GM12865 (cell line): ENCODE measurements at regions not wholly inside any gene's neighbourhood (a gene's known extent, or its start where the extent isn't known, plus 50 kb on each side); places are given as distances from the start of the nearest gene placed in this dataset.
A peak's percentile ranks its signal among the peaks of the same experiment; 100 is the strongest.

Experiments
- DNase-seq: peaks from one replicate; pipeline ENCODE4 v3.0.0; 2010; ENCODE audit warnings: low read depth
- H3K4me3 ChIP-seq: 2 replicates; pipeline ENCODE4 v1.5.1; 2011; ENCODE audit warnings: mild to moderate bottlenecking, low read depth, low read length, control low read depth
- TF ChIP-seq, protein P1 (sequence below): IDR thresholded peaks from 2 replicates; pipeline ENCODE4 v1.5.1; 2011; ENCODE audit warnings: low read length, control low read depth, low read depth, inconsistent platforms; ENCODE audit not compliant: insufficient read depth; ENCODE audit errors: missing control alignments

DNA sequence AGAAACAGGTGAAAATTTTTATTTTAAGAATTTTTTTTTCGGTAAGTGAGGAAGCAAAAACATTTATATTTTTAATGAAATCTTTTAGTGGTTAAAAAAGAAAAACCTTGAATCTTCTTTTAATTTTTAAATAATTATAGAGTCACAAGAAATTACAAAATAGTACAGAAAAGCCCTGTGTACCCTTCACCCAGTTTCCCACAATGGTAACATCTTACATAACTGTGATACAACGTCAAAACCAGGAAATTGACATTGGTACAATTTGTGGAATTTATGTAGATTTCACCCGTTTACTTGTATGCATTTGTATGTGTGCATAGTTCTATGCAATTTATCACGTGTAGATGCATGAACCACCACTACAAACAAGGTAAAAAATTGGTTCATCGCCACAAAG is 285.9 kb downstream of the MTX2 start:
- no peak overlapping the region for H3K4me3 ChIP-seq
- no peak for DNase-seq
- TF ChIP-seq, protein P1, sequence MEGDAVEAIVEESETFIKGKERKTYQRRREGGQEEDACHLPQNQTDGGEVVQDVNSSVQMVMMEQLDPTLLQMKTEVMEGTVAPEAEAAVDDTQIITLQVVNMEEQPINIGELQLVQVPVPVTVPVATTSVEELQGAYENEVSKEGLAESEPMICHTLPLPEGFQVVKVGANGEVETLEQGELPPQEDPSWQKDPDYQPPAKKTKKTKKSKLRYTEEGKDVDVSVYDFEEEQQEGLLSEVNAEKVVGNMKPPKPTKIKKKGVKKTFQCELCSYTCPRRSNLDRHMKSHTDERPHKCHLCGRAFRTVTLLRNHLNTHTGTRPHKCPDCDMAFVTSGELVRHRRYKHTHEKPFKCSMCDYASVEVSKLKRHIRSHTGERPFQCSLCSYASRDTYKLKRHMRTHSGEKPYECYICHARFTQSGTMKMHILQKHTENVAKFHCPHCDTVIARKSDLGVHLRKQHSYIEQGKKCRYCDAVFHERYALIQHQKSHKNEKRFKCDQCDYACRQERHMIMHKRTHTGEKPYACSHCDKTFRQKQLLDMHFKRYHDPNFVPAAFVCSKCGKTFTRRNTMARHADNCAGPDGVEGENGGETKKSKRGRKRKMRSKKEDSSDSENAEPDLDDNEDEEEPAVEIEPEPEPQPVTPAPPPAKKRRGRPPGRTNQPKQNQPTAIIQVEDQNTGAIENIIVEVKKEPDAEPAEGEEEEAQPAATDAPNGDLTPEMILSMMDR = no peak

DNA sequence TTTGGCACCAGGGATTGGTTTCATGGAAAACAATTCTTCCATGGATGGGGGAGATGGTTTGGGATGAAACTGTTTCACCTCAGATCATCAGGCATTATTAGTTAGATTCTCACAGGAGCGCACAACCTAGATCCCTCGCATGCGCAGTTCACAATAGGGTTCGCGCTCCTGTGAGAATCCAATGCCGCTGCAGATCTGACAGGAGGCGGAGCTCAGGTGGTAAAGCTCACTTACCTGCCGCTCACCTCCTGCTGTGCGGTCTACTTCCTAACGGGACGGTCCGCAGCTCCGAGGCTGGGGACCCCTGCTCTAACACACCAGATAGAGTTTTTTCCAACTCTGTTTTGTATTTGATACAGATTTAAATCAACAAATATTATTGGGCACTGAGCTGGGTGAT is 286.5 kb downstream of the MTX2 start:
- DNase-seq = no peak
- H3K4me3 ChIP-seq = no peak overlapping the region
- TF ChIP-seq, protein P1 = no peak

DNA sequence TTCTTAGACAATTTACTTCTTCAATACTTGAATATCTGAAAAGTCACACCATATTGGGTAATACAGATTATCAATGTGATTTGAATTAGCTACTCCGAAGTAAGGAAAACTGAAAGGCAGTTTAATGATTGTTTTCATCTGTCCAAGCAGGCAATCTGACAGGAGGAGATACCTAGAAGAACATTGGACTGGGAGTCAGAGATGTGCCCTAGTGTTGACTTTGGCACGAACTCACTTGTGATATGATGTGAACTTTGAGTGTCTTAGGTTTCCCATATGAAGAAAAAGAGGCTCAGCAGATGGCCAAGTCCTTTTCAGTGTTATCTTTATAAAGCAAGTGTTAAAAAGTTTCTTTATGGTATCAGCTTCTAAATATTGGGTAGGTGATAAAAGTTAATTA is 287.1 kb downstream of the MTX2 start:
- DNase-seq = no peak
- H3K4me3 ChIP-seq = no peak overlapping the region
- TF ChIP-seq, protein P1 = no peak

DNA sequence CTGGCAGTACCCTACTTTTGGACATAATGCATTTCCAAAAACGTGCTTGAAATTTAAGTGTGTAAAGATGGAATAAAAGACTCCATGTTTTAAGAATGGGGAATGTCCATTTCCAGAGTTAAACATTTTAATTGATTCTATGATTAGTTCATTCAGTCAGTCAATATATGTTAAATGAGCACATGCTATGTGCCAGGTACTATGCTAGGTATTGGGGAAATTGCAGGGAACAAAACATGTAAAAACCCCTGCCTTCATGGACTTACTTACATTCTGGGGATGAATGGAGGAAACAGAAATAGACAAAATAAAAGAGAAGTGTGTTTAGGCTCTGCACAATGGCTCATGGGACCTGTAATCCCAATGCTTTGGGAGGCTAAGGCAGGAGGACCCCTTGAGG is 288.6 kb downstream of the MTX2 start:
- TF ChIP-seq, protein P1 = no peak
- no peak overlapping the region for H3K4me3 ChIP-seq
- DNase-seq = no peak

DNA sequence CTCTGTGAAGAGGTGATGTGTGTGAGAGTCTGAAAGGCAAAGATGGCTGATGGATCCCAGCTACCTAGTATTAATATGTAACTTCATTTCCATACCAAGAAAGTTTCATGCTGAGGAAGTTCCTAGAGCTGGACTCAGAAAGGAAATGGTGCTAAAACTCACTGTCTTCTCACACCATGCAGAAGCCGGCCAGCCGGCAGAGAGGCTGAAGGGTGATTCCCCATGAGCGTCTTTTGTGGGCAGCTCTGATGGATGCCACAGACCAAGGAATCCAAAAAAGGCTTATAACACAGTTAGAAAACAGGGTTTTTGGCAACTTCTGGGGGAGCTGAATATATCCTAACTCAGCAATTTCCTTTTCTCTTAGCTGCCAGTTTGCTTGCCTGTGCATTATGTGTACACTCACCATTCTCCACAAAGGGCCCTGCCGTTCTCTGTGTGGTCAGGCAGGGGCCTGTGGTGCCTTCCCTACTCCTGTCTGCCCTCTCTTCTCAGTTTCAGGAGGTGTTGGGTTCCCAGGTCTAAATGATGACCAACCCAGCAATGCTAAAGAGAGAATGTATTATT is 289.4 kb downstream of the MTX2 start:
- TF ChIP-seq, protein P1 = no peak
- no peak overlapping the region for H3K4me3 ChIP-seq
- peak; percentile 36 for DNase-seq

DNA sequence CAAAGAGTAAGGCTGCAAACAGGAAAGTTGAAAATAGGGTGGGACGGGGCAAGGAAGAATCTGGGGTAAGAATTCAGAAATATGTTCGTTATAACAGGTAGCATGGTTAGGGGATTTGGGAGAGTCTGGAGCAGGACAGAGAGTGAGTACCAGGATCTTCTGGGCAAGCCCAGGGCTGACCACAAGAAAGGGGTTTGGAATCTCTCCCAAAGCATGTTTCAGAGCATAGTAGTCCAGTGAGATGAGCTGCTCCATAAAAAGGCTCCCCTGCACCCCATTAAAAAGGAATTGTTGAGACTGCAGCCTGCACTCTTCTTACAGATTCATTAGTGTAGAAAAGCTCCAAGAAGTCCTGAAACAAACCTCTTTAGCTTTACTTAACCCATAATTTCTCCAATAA is 291.1 kb downstream of the MTX2 start:
- TF ChIP-seq, protein P1 = no peak
- no peak overlapping the region for H3K4me3 ChIP-seq
- DNase-seq = no peak

DNA sequence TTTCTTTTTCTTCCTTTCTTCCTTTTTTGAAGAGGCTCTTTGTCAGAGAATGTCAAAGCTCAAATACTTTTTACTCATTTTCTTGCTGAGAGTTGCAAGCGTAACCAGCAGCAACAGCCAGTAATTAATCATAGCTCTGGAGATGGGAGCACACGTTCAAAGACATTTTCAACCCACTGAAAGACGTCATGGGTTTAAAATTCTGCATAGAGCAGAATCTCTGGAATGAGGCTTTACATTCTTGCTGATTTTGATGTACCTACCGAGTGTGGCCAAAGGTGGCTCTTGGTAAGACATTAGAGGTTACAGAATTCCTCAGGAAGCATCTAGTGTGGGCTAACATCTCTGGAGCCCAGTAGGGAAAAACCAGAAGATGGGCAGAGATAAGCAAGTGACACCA is 292.5 kb downstream of the MTX2 start:
- TF ChIP-seq, protein P1 = no peak
- no peak for DNase-seq
- H3K4me3 ChIP-seq = no peak overlapping the region
